ENCODE measurements at regions not wholly inside any gene's neighbourhood (a gene's known extent, or its start where the extent isn't known, plus 50 kb on each side); places are given as distances from the start of the nearest gene placed in this dataset.

GRCh38 chr11:109048098-109048497 is 373.9 kb upstream of the C11orf87 start:
- ChIA-PET CTCF (interaction anchor here (0.7 kb wide), 1 partner anchor 805 kb away, joined by 3 read pairs; no protein-coding TSS in a partner anchor), POLR2A (no interaction called here)
- Mint-ChIP-seq H3K36me3 (ENCODE audit: insufficient read depth, unreplicated experiment) (no peaks in the 10 kb centered on the region), H3K27ac (ENCODE audit: low read depth, unreplicated experiment) (no peak overlapping the region), H3K4me1 (ENCODE audit: insufficient read depth, unreplicated experiment) (peaks cover 6% of the 10 kb centered on the region), H3K9me3 (ENCODE audit: unreplicated experiment) (no peaks in the 10 kb centered on the region), H3K4me3 (ENCODE audit: unreplicated experiment) (no peak overlapping the region), H3K27me3 (ENCODE audit: insufficient read depth, unreplicated experiment) (no peaks in the 10 kb centered on the region)
- no peak for DNase-seq (ENCODE audit: unreplicated experiment)
- intact Hi-C loops (cut with micrococcal nuclease) = no loop called here
- BruUV-seq (replicated peaks) = no TSS peak
- no peak for TF ChIP-seq CTCF (IDR thresholded peaks at IDR 0.05; ENCODE audit: unreplicated experiment)

- Mint-ChIP-seq H3K4me3 (ENCODE audit: unreplicated experiment) (no peak overlapping the region), H3K9me3 (ENCODE audit: unreplicated experiment) (no peaks in the 10 kb centered on the region), H3K4me1 (ENCODE audit: insufficient read depth, unreplicated experiment) (peaks cover 6% of the 10 kb centered on the region), H3K27ac (ENCODE audit: low read depth, unreplicated experiment) (no peak overlapping the region), H3K36me3 (ENCODE audit: insufficient read depth, unreplicated experiment) (no peaks in the 10 kb centered on the region), H3K27me3 (ENCODE audit: insufficient read depth, unreplicated experiment) (no peaks in the 10 kb centered on the region)
- no peak for TF ChIP-seq CTCF (IDR thresholded peaks at IDR 0.05; ENCODE audit: unreplicated experiment)
- intact Hi-C loops (cut with micrococcal nuclease) = no loop called here
- no peak for DNase-seq (ENCODE audit: unreplicated experiment)
- ChIA-PET POLR2A (interaction anchor here (1.9 kb wide), 1 partner anchor 20 kb away, joined by 4 read pairs; no protein-coding TSS in a partner anchor), CTCF (interaction anchor here (0.5 kb wide), 1 partner anchor 183 kb away, joined by 4 read pairs; no protein-coding TSS in a partner anchor)
- BruUV-seq (replicated peaks) = no TSS peak
These were observed 370.8 kb upstream of the C11orf87 start for GRCh38 chr11:109051200-109051599.

GRCh38 chr11:109059402-109059801 is 362.6 kb upstream of the C11orf87 start:
- CTCF ChIA-PET = interaction anchor here (0.5 kb wide), 1 partner anchor 407 kb away, joined by 3 read pairs; no protein-coding TSS in a partner anchor
- no peaks in the 10 kb centered on the region for H3K9me3 Mint-ChIP-seq (ENCODE audit: unreplicated experiment)
- intact Hi-C loops (cut with micrococcal nuclease) = no loop called here
- POLR2A ChIA-PET = interaction anchor here (1.3 kb wide), 1 partner anchor 8 kb away, joined by 3 read pairs; no protein-coding TSS in a partner anchor
- no peaks in the 10 kb centered on the region for H3K36me3 Mint-ChIP-seq (ENCODE audit: insufficient read depth, unreplicated experiment)
- H3K4me3 Mint-ChIP-seq (ENCODE audit: unreplicated experiment) = no peak overlapping the region
- no peak for TF ChIP-seq CTCF (IDR thresholded peaks at IDR 0.05; ENCODE audit: unreplicated experiment)
- no peaks in the 10 kb centered on the region for H3K27me3 Mint-ChIP-seq (ENCODE audit: insufficient read depth, unreplicated experiment)
- BruUV-seq (replicated peaks) = no TSS peak
- no peaks in the 10 kb centered on the region for H3K4me1 Mint-ChIP-seq (ENCODE audit: insufficient read depth, unreplicated experiment)
- no peak for DNase-seq (ENCODE audit: unreplicated experiment)
- H3K27ac Mint-ChIP-seq (ENCODE audit: low read depth, unreplicated experiment) = no peak overlapping the region

- no peak for DNase-seq (ENCODE audit: unreplicated experiment)
- TF ChIP-seq CTCF (IDR thresholded peaks at IDR 0.05; ENCODE audit: unreplicated experiment) = no peak
- Mint-ChIP-seq H3K27ac (ENCODE audit: low read depth, unreplicated experiment) (no peak overlapping the region), H3K27me3 (ENCODE audit: insufficient read depth, unreplicated experiment) (no peaks in the 10 kb centered on the region), H3K4me1 (ENCODE audit: insufficient read depth, unreplicated experiment) (peaks cover 5% of the 10 kb centered on the region), H3K9me3 (ENCODE audit: unreplicated experiment) (no peaks in the 10 kb centered on the region), H3K4me3 (ENCODE audit: unreplicated experiment) (no peak overlapping the region), H3K36me3 (ENCODE audit: insufficient read depth, unreplicated experiment) (no peaks in the 10 kb centered on the region)
- POLR2A ChIA-PET = interaction anchor here (0.6 kb wide), 1 partner anchor 24 kb away, joined by 3 read pairs; no protein-coding TSS in a partner anchor
- CTCF ChIA-PET = no interaction called here
- no TSS peak for BruUV-seq (replicated peaks)
- intact Hi-C loops (cut with micrococcal nuclease) = no loop called here
These were observed 360.6 kb upstream of the C11orf87 start for GRCh38 chr11:109061394-109061793.
